A673 (cell line): ENCODE measurements at regions not wholly inside any gene's neighbourhood (a gene's known extent, or its start where the extent isn't known, plus 50 kb on each side); places are given as distances from the start of the nearest gene placed in this dataset.

Experiments
- BruUV-seq: library from RNA; stranded (reverse); fragments of 400-500 nt; replicated peaks from 2 replicates; lab custom pipeline; 2021; lab: Mats Ljungman, UMichigan
- CTCF ChIA-PET: fragments of 300-600 bp; sonication (Branson Sonifier 250); formaldehyde crosslinking; loops from one replicate; lab custom pipeline; 2022; ENCODE audit warnings: antibody characterized with exemption; lab: Charles Lee
- POLR2A ChIA-PET: fragments of 300-600 bp; sonication (Branson Sonifier 250); formaldehyde crosslinking; loops from one replicate; lab custom pipeline; 2022; ENCODE audit warnings: antibody characterized with exemption; ENCODE audit not compliant: low non-redundant PET; lab: Charles Lee
- DNase-seq: peaks from one replicate; pipeline ENCODE4 v3.0.0-alpha.2; 2015; ENCODE audit warnings: low spot score
- H3K27ac ChIP-seq: fragments of 200-600 bp; sonication (generic); 2 replicates; pipeline ENCODE4 v1.5.1; 2016; ENCODE audit warnings: mixed run types, low read depth, mild to moderate bottlenecking, mixed read lengths, antibody characterized with exemption, low read length; ENCODE audit not compliant: poor library complexity, severe bottlenecking
- H3K27me3 ChIP-seq: fragments of 200-600 bp; sonication (generic); replicated peaks from 2 replicates; pipeline ENCODE4 v1.6.1; 2017; ENCODE audit warnings: mixed run types, low read depth, mild to moderate bottlenecking, mixed read lengths, antibody characterized with exemption, low read length; ENCODE audit not compliant: insufficient read depth, poor library complexity
- H3K36me3 ChIP-seq: fragments of 200-600 bp; sonication (generic); 2 replicates; pipeline ENCODE4 v1.6.1; 2016; ENCODE audit warnings: mixed run types, mild to moderate bottlenecking, mixed read lengths, antibody characterized with exemption, low read length; ENCODE audit not compliant: insufficient read depth, poor library complexity, severe bottlenecking
- H3K4me1 ChIP-seq: fragments of 200-600 bp; sonication (generic); 2 replicates; pipeline ENCODE4 v1.6.1; 2017; ENCODE audit warnings: mixed run types, mild to moderate bottlenecking, mixed read lengths, antibody characterized with exemption, low read length; ENCODE audit not compliant: insufficient read depth, poor library complexity, severe bottlenecking
- H3K4me3 ChIP-seq: fragments of 200-600 bp; sonication (generic); 2 replicates; pipeline ENCODE4 v1.5.1; 2016; ENCODE audit warnings: low read depth, mixed run types, mild to moderate bottlenecking, mixed read lengths, low read length; ENCODE audit not compliant: poor library complexity, severe bottlenecking
- H3K9me3 ChIP-seq: fragments of 200-600 bp; sonication (generic); 2 replicates; pipeline ENCODE4 v1.6.1; 2016; ENCODE audit warnings: mixed run types, low read depth, mild to moderate bottlenecking, mixed read lengths, antibody characterized with exemption, low read length; ENCODE audit not compliant: poor library complexity, severe bottlenecking
- EZH2 ChIP-seq: fragments of 200-600 bp; sonication (generic); IDR thresholded peaks from 2 replicates; pipeline ENCODE4 v1.6.1; 2017; ENCODE audit warnings: borderline replicate concordance, low read depth, mild to moderate bottlenecking, mixed read lengths, antibody characterized with exemption, low read length; ENCODE audit not compliant: poor library complexity, severe bottlenecking
- intact Hi-C: fragments of 100-400 bp; cut with micrococcal nuclease; formaldehyde crosslinking; loops from one replicate; pipeline ENCODE4 v1.10.0; 2022; ENCODE audit not compliant: unreplicated experiment
- TF ChIP-seq, protein P1 (sequence below): fragments of 300-800, 200-600 bp; sonication (generic); conservative IDR thresholded peaks from 2 replicates; pipeline ENCODE4 v1.5.1; 2017; ENCODE audit warnings: low read depth, mild to moderate bottlenecking, antibody characterized with exemption, low read length, moderate library complexity, mixed read lengths

DNA sequence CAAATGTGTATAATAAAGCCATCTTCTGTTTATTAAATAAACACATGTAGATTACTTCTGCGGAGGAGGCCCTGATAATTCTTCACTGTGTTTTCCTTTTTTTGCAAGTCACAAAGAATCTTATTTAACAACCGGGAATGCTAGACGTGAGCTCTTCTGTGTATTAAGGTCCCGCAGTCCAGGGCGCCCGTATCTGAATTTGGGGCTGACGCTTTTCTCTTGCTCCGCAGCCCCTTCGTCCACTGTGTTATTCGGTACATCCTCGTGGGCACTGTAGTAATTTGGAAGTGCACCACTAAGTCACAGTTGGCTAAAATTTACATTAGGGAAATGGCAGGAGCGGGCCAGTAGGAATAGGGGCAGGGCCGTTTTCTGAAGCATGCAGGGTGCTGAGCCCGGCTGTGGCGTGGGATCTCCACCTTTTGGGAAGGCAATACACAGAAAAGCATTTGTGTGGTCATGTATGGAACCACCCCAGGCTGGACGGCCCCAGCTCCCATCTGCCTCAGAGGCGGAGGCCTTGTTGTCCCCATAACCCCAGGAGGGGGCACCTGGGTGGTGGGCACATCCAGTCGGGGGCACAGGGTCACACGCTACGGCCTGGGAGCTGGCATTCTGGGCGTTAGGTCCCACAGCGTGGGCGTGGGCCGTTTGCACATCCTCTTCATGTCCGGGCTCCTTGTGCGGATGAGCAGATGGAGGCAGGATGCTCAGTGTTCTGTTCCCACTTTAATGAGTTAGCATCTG, 258.7 kb upstream of the IRX4 start:
- POLR2A ChIA-PET, result no interaction called here
- no TSS peak for BruUV-seq
- no peak overlapping the region for H3K27ac ChIP-seq

GRCh38 chr5:2140501-2141175, 257.9 kb upstream of the IRX4 start:
- ChIA-PET POLR2A (no interaction called here), CTCF (no interaction called here)
- no TSS peak for BruUV-seq
- Histone ChIP-seq H3K36me3 (no peaks in the 10 kb centered on the region), H3K4me3 (no peak overlapping the region), H3K27me3 (peaks cover 22% of the 10 kb centered on the region), H3K9me3 (no peaks in the 10 kb centered on the region), H3K27ac (no peak overlapping the region), H3K4me1 (no peaks in the 10 kb centered on the region)
- intact Hi-C loops, result no loop called here
- TF ChIP-seq EZH2, result no peak
- TF ChIP-seq, protein P1, sequence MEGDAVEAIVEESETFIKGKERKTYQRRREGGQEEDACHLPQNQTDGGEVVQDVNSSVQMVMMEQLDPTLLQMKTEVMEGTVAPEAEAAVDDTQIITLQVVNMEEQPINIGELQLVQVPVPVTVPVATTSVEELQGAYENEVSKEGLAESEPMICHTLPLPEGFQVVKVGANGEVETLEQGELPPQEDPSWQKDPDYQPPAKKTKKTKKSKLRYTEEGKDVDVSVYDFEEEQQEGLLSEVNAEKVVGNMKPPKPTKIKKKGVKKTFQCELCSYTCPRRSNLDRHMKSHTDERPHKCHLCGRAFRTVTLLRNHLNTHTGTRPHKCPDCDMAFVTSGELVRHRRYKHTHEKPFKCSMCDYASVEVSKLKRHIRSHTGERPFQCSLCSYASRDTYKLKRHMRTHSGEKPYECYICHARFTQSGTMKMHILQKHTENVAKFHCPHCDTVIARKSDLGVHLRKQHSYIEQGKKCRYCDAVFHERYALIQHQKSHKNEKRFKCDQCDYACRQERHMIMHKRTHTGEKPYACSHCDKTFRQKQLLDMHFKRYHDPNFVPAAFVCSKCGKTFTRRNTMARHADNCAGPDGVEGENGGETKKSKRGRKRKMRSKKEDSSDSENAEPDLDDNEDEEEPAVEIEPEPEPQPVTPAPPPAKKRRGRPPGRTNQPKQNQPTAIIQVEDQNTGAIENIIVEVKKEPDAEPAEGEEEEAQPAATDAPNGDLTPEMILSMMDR, result no peak
- DNase-seq, result no peak

More for the DNA sequence above, 258.7 kb upstream of the IRX4 start:
- CTCF ChIA-PET, result no interaction called here
- Histone ChIP-seq H3K4me3 (no peak overlapping the region), H3K9me3 (no peaks in the 10 kb centered on the region), H3K4me1 (no peaks in the 10 kb centered on the region), H3K36me3 (no peaks in the 10 kb centered on the region), H3K27me3 (peaks cover 22% of the 10 kb centered on the region)
- no peak for TF ChIP-seq EZH2
- TF ChIP-seq, protein P1, result no peak
- intact Hi-C loops, result no loop called here
- no peak for DNase-seq

- no peak overlapping the region for H3K27ac ChIP-seq
- H3K4me3 ChIP-seq, result no peak overlapping the region
- H3K9me3 ChIP-seq, result no peaks in the 10 kb centered on the region
- no peaks in the 10 kb centered on the region for H3K4me1 ChIP-seq
- intact Hi-C loops, result no loop called here
- POLR2A ChIA-PET, result no interaction called here
- H3K27me3 ChIP-seq, result peaks cover 22% of the 10 kb centered on the region
- TF ChIP-seq, protein P1, result no peak
- no peak for TF ChIP-seq EZH2
- no peaks in the 10 kb centered on the region for H3K36me3 ChIP-seq
- CTCF ChIA-PET, result no interaction called here
- no peak for DNase-seq
- no TSS peak for BruUV-seq
Measured at GRCh38 chr5:2139478-2139877, 256.8 kb upstream of the IRX4 start.
